SW480 (cell line): ENCODE measurements at regions not wholly inside any gene's neighbourhood (a gene's known extent, or its start where the extent isn't known, plus 50 kb on each side); places are given as distances from the start of the nearest gene placed in this dataset.
"Not testable (repeated sequence)": the region's sequence is repeated elsewhere in the genome, so short reads cannot be mapped to it uniquely, and the experiment has no call there.

Source experiments
- DNase-seq: peaks from one replicate; pipeline ENCODE4 v3.0.0-alpha.2; 2016; ENCODE audit warnings: low spot score

- no peak for DNase-seq
Observed at GRCh38 chr10:65275296-65275695, 1650.5 kb upstream of the LRRTM3 start.

DNA sequence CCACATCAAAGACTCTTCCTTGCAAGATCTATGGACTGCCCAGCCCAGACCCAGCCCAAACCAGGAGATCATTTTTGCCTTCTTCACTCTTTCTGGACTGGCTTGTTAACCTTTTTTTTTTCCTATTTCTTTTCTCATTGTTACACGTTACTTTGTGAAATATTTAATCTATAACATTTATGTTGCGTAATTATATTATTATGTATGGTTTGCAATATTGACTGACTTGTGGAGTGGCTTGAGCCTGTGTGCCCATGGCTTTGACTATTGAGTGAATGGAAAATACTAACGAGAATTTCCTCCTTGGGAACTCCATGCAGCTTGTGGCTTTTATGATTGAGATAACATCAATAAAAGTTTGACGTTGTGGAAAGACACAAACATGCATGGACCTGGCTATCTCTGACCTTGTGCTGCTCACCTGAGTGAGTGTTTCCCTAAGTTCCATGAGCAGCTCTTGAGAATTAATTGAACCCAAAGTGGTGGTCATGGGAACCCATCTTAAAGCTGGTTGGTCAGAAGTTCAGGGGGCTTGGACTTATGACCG is 1641.3 kb upstream of the LRRTM3 start:
- no peak for DNase-seq

- DNase-seq = not testable (repeated sequence)
Observed at GRCh38 chr10:65285726-65286125, 1640.1 kb upstream of the LRRTM3 start.

- DNase-seq = no peak
Observed at GRCh38 chr10:65291286-65291685, 1634.5 kb upstream of the LRRTM3 start.

GRCh38 chr10:65292551-65292950 is 1633.3 kb upstream of the LRRTM3 start:
- no peak for DNase-seq

DNA sequence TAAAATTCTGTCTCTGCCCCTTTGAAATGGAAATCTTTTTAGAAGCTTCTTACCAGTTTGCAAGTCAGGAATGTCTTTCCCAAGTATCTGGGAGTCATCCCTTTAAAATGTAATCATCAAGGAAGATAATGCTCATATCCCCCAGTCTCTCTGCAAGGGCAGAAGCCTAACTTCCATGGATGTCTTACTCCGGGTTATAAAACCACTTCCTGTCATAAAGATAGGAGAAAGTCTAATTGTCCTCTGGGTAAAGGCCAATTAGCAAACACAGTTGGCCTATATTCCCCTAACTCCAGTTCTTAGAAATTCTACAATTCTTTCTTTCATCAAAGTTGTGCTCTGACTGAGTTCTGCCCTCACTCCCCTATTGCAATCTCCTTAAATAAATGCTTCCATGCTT is 1631.5 kb upstream of the LRRTM3 start:
- no peak for DNase-seq

DNA sequence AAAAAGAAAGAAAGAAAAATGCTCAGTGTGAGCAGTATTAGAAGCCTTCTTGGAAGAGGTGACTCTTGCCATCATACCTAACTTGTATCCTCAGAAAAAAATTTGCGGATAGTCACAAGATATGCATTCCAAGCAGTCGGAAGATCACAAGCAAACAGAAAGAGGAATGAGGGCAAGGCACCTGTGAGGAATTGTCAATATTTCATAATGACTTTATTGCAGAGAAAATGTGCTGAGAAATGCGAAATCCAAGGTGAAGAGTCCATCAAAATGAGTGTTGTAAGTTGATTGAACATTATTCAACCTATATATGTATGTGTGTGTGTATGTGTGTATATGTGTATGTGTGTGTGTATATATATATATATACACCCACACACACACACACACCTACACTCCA is 1624.7 kb upstream of the LRRTM3 start:
- DNase-seq = no peak

- no peak for DNase-seq
Observed at GRCh38 chr10:65306201-65306600, 1619.6 kb upstream of the LRRTM3 start.

DNA sequence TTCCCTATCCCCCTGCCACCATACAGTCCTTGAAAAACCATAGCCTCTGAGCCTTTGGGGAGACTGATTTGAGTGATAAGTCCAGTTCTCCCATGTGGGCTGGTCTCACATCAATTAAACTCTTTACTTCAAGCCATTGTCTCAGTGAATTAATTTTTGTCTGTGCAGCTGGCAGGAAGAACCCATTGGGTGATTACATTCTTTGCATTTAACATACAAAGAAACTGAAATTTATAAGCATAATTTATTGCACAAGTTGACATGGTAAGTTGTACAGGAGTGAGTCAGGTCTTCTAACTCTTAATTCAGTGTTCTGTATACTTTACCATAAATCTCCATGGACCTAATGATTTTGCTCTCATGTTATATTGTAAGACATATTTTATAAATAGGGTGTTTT is 1613.0 kb upstream of the LRRTM3 start:
- DNase-seq = no peak

DNA sequence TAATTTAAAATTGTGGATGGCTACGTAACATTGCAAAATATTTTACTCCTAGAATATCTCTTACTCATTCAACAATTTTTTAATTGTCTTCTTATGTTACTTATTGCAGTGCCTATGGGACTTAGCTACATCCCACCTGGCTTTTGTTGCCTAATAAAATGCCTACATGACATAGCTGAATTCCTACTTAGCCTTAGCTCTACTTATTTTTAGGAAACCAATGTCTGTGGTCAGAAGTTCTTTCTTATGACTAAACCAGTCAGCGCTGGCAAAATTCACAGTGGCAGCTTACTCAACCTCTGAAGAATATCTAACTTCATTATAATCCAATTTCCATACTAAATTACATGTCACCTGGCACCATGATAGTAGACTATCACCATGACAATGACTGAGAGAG is 1612.4 kb upstream of the LRRTM3 start:
- no peak for DNase-seq

DNA sequence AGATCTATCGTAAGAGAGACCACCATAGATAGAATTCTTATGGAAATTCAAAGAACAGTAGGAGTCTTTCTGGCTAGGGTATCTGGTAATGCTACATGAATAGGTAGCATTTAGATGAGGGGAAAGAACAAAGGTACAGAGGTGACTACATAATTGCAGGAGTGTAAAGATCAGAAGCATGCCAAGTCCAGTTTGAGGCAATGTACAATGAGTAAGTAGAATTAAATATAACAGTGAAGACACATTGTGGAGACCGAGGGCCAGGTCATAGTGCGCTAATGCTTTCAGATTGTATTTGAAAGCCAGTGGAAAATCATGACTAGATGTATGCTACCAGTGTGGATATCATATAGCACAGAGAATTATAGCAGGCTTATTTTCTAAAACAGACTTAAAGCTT is 1611.6 kb upstream of the LRRTM3 start:
- DNase-seq = no peak

DNA sequence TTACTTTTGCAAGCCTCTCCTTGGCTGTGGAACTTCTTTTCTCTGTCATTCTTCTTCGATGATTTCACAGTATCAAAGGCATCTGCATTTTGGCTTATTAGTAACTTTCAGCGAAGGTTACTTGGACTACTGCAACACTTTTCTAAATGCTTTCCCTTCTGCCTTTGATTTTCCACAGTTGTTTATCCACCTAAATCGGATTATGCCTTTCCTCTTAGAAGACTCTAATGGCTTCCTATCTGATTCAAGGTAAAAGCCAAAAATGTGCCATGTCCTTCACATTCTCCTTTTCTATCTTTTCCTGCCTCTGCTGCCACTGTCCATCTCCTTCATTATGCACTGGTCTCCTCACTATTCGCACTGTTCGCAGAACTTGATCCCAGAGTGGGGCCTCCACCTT is 1606.3 kb upstream of the LRRTM3 start:
- no peak for DNase-seq

DNA sequence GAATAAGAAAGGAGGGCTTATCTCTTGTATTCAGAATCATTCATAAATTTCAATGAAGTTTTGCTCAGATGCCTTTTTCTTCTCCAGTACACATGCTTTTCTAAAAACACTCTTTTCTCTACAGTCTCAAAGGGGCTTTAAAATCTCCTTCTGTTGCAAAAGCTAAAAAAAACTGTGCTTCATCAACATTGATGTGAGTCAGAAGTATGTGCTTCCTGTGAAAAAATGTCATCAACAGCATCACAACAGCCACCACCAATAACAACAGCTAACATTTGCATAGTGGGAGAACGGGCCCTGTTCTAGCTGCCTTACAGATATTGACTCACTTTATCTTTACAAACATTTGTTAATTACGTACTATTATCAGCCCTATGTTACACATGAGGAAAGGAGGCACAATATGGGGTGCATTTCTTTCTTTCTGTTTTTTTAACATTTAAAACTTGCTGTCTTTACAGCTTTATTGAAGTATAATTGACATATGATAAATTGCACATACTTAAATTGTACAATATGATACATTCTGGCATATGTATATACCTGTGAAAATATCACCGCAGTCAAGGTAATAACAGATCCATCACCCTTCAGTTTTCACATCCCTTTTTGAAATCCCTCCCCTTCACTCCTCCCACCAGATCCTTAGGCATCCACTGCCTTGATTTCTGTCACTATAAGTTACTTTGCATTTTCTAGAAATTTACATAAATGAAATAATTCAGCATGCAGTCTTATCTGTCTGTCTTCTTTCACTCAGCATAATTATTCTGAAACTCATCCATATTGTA is 1605.4 kb upstream of the LRRTM3 start:
- no peak for DNase-seq

DNA sequence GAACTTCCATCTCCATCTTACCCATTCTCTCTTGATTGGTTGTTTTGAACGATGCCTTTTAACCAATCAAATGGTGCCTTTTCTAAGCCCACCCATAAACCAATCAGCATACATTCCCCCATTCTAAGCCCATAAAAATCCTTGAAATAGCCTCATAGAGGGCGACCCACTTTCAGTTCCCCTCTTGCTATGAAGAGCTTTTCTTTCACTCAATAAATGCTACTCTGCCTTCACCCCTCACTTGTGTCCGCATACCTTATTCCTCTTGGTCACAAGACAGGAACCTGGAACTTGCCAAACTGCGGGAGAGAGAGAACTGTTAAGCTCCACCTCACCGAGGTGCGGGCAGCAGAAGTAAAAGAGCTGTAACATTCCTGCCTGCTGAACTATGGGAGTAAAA is 1602.0 kb upstream of the LRRTM3 start:
- DNase-seq = no peak

- DNase-seq = no peak
Observed at GRCh38 chr10:65325913-65326312, 1599.9 kb upstream of the LRRTM3 start.

- no peak for DNase-seq
Observed at GRCh38 chr10:65328486-65328885, 1597.3 kb upstream of the LRRTM3 start.

- no peak for DNase-seq
Observed at GRCh38 chr10:65335311-65335710, 1590.5 kb upstream of the LRRTM3 start.

DNA sequence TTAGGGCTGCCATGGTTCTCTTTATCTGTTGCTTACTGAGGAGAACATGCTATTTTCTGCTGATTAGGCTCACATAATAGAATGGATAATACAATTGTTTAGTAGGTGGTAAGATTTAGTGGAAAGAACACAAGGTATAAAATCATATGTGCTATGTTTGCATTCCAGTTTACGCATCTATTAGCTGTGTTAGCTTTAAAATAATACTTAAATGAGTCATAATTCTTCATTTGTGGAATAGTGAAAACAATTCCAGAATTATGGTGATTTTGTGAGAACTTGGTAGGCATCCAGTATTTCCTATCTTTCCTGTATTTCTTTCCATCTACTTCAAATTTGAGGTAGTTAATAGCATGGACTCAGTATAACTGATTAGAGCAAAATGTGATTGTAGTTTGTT is 1585.5 kb upstream of the LRRTM3 start:
- DNase-seq = no peak

GRCh38 chr10:65341323-65341925 is 1584.4 kb upstream of the LRRTM3 start:
- no peak for DNase-seq

GRCh38 chr10:65342245-65342644 is 1583.6 kb upstream of the LRRTM3 start:
- no peak for DNase-seq

- DNase-seq = no peak
Observed at GRCh38 chr10:65346466-65346865, 1579.4 kb upstream of the LRRTM3 start.

GRCh38 chr10:65348637-65349036 is 1577.2 kb upstream of the LRRTM3 start:
- no peak for DNase-seq

DNA sequence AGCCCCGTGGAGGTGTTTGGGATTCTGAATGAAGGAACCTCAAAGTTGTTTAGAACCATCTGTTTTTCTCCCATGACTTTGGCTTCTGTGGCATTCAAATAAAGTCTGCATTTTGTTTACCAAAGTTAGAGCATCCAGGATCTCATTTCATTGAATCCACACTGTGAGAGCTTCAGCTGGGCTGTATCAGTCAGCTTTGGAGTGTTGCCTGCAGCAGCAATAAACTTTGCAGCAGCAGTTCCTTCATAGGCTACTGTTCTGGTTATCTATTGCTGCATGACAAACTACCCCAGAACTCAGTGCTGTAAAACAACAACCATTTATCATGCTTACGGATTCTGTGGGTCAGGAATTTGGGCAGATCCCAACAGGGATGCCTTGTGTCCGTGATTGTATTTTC is 1575.2 kb upstream of the LRRTM3 start:
- DNase-seq = no peak
